Endothelial cell (in vitro differentiated cells): ENCODE measurements at regions not wholly inside any gene's neighbourhood (a gene's known extent, or its start where the extent isn't known, plus 50 kb on each side); places are given as distances from the start of the nearest gene placed in this dataset.

Experiments used
- DNase-seq: peaks from one replicate; pipeline ENCODE4 v3.0.0; 2021; ENCODE audit warnings: low spot score
- H3K27ac Mint-ChIP-seq: one replicate; pipeline ENCODE4 v1.8.0; 2021; ENCODE audit warnings: mixed read lengths, inconsistent platforms; ENCODE audit not compliant: unreplicated experiment
- H3K27me3 Mint-ChIP-seq: one replicate; pipeline ENCODE4 v1.8.0; 2021; ENCODE audit warnings: mild to moderate bottlenecking, moderate library complexity, mixed read lengths, inconsistent platforms; ENCODE audit not compliant: unreplicated experiment
- H3K36me3 Mint-ChIP-seq: one replicate; pipeline ENCODE4 v1.8.0; 2021; ENCODE audit warnings: mild to moderate bottlenecking, low read depth, mixed read lengths, inconsistent platforms; ENCODE audit not compliant: unreplicated experiment
- H3K4me1 Mint-ChIP-seq: one replicate; pipeline ENCODE4 v1.8.0; 2021; ENCODE audit warnings: mild to moderate bottlenecking, mixed read lengths, inconsistent platforms; ENCODE audit not compliant: unreplicated experiment
- H3K4me3 Mint-ChIP-seq: one replicate; pipeline ENCODE4 v1.8.0; 2021; ENCODE audit warnings: mild to moderate bottlenecking, mixed read lengths, inconsistent platforms; ENCODE audit not compliant: unreplicated experiment
- H3K9me3 Mint-ChIP-seq: one replicate; pipeline ENCODE4 v1.8.0; 2021; ENCODE audit warnings: mixed read lengths, inconsistent platforms; ENCODE audit not compliant: unreplicated experiment
- CTCF ChIP-seq: fragments of 200-600 bp; sonication (generic); IDR thresholded peaks from one replicate; pipeline ENCODE4 v1.5.0; 2021; ENCODE audit warnings: antibody characterized with exemption; ENCODE audit not compliant: unreplicated experiment

GRCh38 chr10:47190301-47190700, 109.7 kb upstream of the GDF10 start:
- Mint-ChIP-seq H3K36me3 (no peaks in the 10 kb centered on the region), H3K27ac (no peak overlapping the region), H3K4me3 (no peak overlapping the region), H3K9me3 (no peaks in the 10 kb centered on the region), H3K4me1 (no peaks in the 10 kb centered on the region), H3K27me3 (peaks cover 9% of the 10 kb centered on the region)
- DNase-seq = no peak
- TF ChIP-seq CTCF = no peak

- Mint-ChIP-seq H3K36me3 (no peaks in the 10 kb centered on the region), H3K4me1 (no peaks in the 10 kb centered on the region), H3K9me3 (no peaks in the 10 kb centered on the region), H3K27ac (no peak overlapping the region), H3K4me3 (no peak overlapping the region), H3K27me3 (peaks cover 9% of the 10 kb centered on the region)
- TF ChIP-seq CTCF = no peak
- DNase-seq = no peak
These were observed 109.1 kb upstream of the GDF10 start for GRCh38 chr10:47190802-47191450.

- no peak for TF ChIP-seq CTCF
- Mint-ChIP-seq H3K4me3 (no peak overlapping the region), H3K4me1 (no peaks in the 10 kb centered on the region), H3K36me3 (no peaks in the 10 kb centered on the region), H3K27ac (no peak overlapping the region), H3K9me3 (no peaks in the 10 kb centered on the region), H3K27me3 (peaks cover 9% of the 10 kb centered on the region)
- no peak for DNase-seq
These were observed 107.7 kb upstream of the GDF10 start for GRCh38 chr10:47192273-47192672.

- Mint-ChIP-seq H3K27me3 (peaks cover 7% of the 10 kb centered on the region), H3K27ac (no peak overlapping the region), H3K4me3 (no peak overlapping the region), H3K9me3 (no peaks in the 10 kb centered on the region), H3K4me1 (no peaks in the 10 kb centered on the region), H3K36me3 (no peaks in the 10 kb centered on the region)
- DNase-seq = no peak
- TF ChIP-seq CTCF = no peak
These were observed 106.3 kb upstream of the GDF10 start for GRCh38 chr10:47193666-47194065.

GRCh38 chr10:47195274-47195885, 104.6 kb upstream of the GDF10 start:
- TF ChIP-seq CTCF = no peak
- Mint-ChIP-seq H3K27me3 (peaks cover 1% of the 10 kb centered on the region), H3K9me3 (no peaks in the 10 kb centered on the region), H3K27ac (no peak overlapping the region), H3K36me3 (no peaks in the 10 kb centered on the region), H3K4me1 (no peaks in the 10 kb centered on the region), H3K4me3 (no peak overlapping the region)
- no peak for DNase-seq
